PC-9 (cell line): ENCODE measurements at regions not wholly inside any gene's neighbourhood (a gene's known extent, or its start where the extent isn't known, plus 50 kb on each side); places are given as distances from the start of the nearest gene placed in this dataset.

Experiments used
- BruUV-seq: library from RNA; stranded (reverse); fragments of 400-500 nt; replicated peaks from 2 replicates; lab custom pipeline; 2021; lab: Mats Ljungman, UMichigan
- CTCF ChIA-PET: fragments of 300-600 bp; sonication (Branson Sonifier 250); formaldehyde crosslinking; loops from one replicate; lab custom pipeline; 2022; ENCODE audit warnings: antibody characterized with exemption; lab: Charles Lee
- POLR2A ChIA-PET: fragments of 300-600 bp; sonication (Branson Sonifier 250); formaldehyde crosslinking; loops from one replicate; lab custom pipeline; 2022; ENCODE audit warnings: antibody characterized with exemption; ENCODE audit not compliant: unreplicated experiment; lab: Charles Lee
- DNase-seq, 2 experiments: peaks; one replicate each; pipeline versions ENCODE4 v3.0.0 to v3.0.0-alpha.2; 2015 to 2022; ENCODE audit warnings: mixed read lengths in 1 of 2
- H2AFZ ChIP-seq: fragments of 200-600 bp; sonication (generic); 2 replicates; pipeline ENCODE4 v1.8.1; 2017; ENCODE audit warnings: antibody characterized with exemption
- H3F3A ChIP-seq: fragments of 200-600 bp; sonication (generic); 2 replicates; pipeline ENCODE4 v1.8.1; 2017; ENCODE audit warnings: antibody characterized with exemption, mild to moderate bottlenecking, low read depth; ENCODE audit not compliant: insufficient read depth
- H3K27ac ChIP-seq: fragments of 200-600 bp; sonication (generic); 2 replicates; pipeline ENCODE4 v1.6.1; 2016; ENCODE audit warnings: mixed run types
- H3K27me3 ChIP-seq: fragments of 200-600 bp; sonication (generic); 2 replicates; pipeline ENCODE4 v1.6.1; 2016; ENCODE audit warnings: low read depth, mixed run types; ENCODE audit not compliant: insufficient read depth
- H3K36me3 ChIP-seq: fragments of 200-600 bp; sonication (generic); 2 replicates; pipeline ENCODE4 v1.6.1; 2016; ENCODE audit warnings: low read depth, mixed run types
- H3K4me1 ChIP-seq: fragments of 200-600 bp; sonication (generic); replicated peaks from 2 replicates; pipeline ENCODE4 v1.6.1; 2016; ENCODE audit warnings: mixed run types; ENCODE audit not compliant: insufficient read depth
- H3K4me2 ChIP-seq: fragments of 200-600 bp; sonication (generic); 2 replicates; pipeline ENCODE4 v1.6.1; 2017; ENCODE audit warnings: mixed run types
- H3K4me3 ChIP-seq: fragments of 200-600 bp; sonication (generic); 2 replicates; pipeline ENCODE4 v1.6.1; 2016; ENCODE audit warnings: mixed run types
- H3K79me2 ChIP-seq: fragments of 200-600 bp; sonication (generic); 2 replicates; pipeline ENCODE4 v1.6.1; 2017; ENCODE audit warnings: low read depth, mixed run types
- H3K9me2 ChIP-seq: fragments of 200-600 bp; sonication (generic); 2 replicates; pipeline ENCODE4 v1.8.1; 2017; ENCODE audit warnings: mild to moderate bottlenecking; ENCODE audit not compliant: insufficient read depth
- H3K9me3 ChIP-seq: fragments of 200-600 bp; sonication (generic); 2 replicates; pipeline ENCODE4 v1.8.1; 2016; ENCODE audit warnings: low read depth; ENCODE audit not compliant: insufficient read depth
- H4K20me1 ChIP-seq: fragments of 200-600 bp; sonication (generic); 2 replicates; pipeline ENCODE4 v1.8.1; 2017; ENCODE audit not compliant: insufficient read depth
- EZH2 ChIP-seq: fragments of 200-600 bp; sonication (generic); IDR thresholded peaks from 2 replicates; pipeline ENCODE4 v1.8.0; 2017; ENCODE audit warnings: antibody characterized with exemption, low read depth
- intact Hi-C: fragments of 100-400 bp; cut with micrococcal nuclease; formaldehyde crosslinking; loops from one replicate; pipeline ENCODE4 v1.10.0; 2022; ENCODE audit not compliant: unreplicated experiment
- TF ChIP-seq, protein P1 (sequence below): fragments of 200-600 bp; sonication (generic); conservative IDR thresholded peaks from 2 replicates; pipeline ENCODE4 v1.6.1; 2017; ENCODE audit warnings: mixed run types, antibody characterized with exemption, mild to moderate bottlenecking, moderate library complexity

DNA sequence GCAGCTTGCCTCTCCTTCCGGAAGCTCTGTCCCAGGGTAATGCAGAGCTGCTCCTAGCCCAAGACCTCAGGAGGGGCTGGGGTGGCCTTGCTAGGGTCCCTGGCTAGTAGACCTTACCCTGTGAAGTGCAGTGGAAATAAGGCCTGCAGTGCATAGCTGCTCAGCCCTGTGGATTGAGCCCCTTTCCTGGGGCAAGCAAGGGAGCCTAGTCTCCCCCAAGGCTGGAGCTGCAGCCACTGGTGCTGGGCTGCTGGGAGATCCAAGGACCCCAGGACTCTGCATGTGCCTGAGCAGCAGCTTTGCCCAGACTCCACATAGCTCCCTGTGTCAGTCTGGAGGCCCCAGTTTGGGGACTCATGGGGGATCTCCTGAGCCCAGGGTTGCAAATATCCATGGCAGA lies 57.9 kb downstream of the FANCF start:
- Histone ChIP-seq H3K36me3 (no peaks in the 10 kb centered on the region), H4K20me1 (no peaks in the 10 kb centered on the region), H3K27ac (no peak overlapping the region), H3K4me3 (no peak overlapping the region), H3K9me2 (no peaks in the 10 kb centered on the region), H2AFZ (no peak overlapping the region), H3K27me3 (no peaks in the 10 kb centered on the region), H3K4me1 (no peaks in the 10 kb centered on the region), H3K79me2 (no peaks in the 10 kb centered on the region), H3F3A (no peaks in the 10 kb centered on the region), H3K9me3 (no peaks in the 10 kb centered on the region), H3K4me2 (no peak overlapping the region)
- BruUV-seq = no TSS peak
- POLR2A ChIA-PET = no interaction called here
- no peak for DNase-seq
- CTCF ChIA-PET = no interaction called here
- TF ChIP-seq, protein P1, sequence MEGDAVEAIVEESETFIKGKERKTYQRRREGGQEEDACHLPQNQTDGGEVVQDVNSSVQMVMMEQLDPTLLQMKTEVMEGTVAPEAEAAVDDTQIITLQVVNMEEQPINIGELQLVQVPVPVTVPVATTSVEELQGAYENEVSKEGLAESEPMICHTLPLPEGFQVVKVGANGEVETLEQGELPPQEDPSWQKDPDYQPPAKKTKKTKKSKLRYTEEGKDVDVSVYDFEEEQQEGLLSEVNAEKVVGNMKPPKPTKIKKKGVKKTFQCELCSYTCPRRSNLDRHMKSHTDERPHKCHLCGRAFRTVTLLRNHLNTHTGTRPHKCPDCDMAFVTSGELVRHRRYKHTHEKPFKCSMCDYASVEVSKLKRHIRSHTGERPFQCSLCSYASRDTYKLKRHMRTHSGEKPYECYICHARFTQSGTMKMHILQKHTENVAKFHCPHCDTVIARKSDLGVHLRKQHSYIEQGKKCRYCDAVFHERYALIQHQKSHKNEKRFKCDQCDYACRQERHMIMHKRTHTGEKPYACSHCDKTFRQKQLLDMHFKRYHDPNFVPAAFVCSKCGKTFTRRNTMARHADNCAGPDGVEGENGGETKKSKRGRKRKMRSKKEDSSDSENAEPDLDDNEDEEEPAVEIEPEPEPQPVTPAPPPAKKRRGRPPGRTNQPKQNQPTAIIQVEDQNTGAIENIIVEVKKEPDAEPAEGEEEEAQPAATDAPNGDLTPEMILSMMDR = no peak
- no peak for TF ChIP-seq EZH2
- intact Hi-C loops = no loop called here

GRCh38 chr11:22566293-22566692 lies 59.3 kb downstream of the FANCF start:
- ChIA-PET POLR2A (interaction anchor here (0.6 kb wide), 1 partner anchor 62 kb away, joined by 6 read pairs; no protein-coding TSS in a partner anchor), CTCF (no interaction called here)
- TF ChIP-seq, protein P1 = no peak
- TF ChIP-seq EZH2 = no peak
- Histone ChIP-seq H3K27me3 (no peaks in the 10 kb centered on the region), H3K27ac (no peak overlapping the region), H3K9me3 (no peaks in the 10 kb centered on the region), H3K79me2 (no peaks in the 10 kb centered on the region), H3K9me2 (no peaks in the 10 kb centered on the region), H3F3A (no peaks in the 10 kb centered on the region), H3K4me1 (no peaks in the 10 kb centered on the region), H4K20me1 (no peaks in the 10 kb centered on the region), H3K36me3 (no peaks in the 10 kb centered on the region), H2AFZ (no peak overlapping the region), H3K4me3 (no peak overlapping the region), H3K4me2 (no peak overlapping the region)
- intact Hi-C loops = no loop called here
- no peak for DNase-seq
- BruUV-seq = no TSS peak

DNA sequence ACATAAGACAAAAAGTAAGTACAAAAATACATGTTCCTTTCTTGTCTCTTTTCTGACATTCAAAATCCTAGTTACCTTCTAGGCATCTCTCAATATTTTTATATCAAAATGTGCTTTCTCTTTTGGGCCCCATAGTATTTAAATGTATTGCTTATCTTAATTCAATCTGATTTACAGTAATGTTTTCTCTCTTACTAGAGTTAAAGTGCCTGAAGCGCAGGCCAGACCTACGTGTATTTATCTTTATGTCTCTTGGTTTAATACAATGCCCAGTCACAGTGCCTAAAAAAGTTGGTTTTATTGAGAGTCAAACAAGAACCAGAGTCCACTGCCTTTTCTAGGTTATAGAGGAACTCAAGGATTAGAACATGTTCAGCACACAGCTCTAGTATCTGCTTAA lies 64.3 kb downstream of the FANCF start:
- Histone ChIP-seq H3K4me3 (no peak overlapping the region), H2AFZ (no peak overlapping the region), H3K79me2 (no peaks in the 10 kb centered on the region), H3K27ac (no peak overlapping the region), H3K36me3 (no peaks in the 10 kb centered on the region), H3K4me2 (no peak overlapping the region), H3K9me2 (no peaks in the 10 kb centered on the region), H3K9me3 (no peaks in the 10 kb centered on the region), H3K27me3 (no peaks in the 10 kb centered on the region), H3F3A (no peaks in the 10 kb centered on the region), H4K20me1 (no peaks in the 10 kb centered on the region), H3K4me1 (no peaks in the 10 kb centered on the region)
- intact Hi-C loops = no loop called here
- no peak for DNase-seq
- CTCF ChIA-PET = no interaction called here
- no peak for TF ChIP-seq EZH2
- TF ChIP-seq, protein P1 = no peak
- POLR2A ChIA-PET = no interaction called here
- BruUV-seq = no TSS peak
